Hematopoietic multipotent progenitor cell treated with erythropoietin and hydrocortisone succinate and interleukin-3 and kit ligand, for 4 days (in vitro differentiated cells): ENCODE measurements at regions not wholly inside any gene's neighbourhood (a gene's known extent, or its start where the extent isn't known, plus 50 kb on each side); places are given as distances from the start of the nearest gene placed in this dataset.
"Not testable (repeated sequence)": the region's sequence is repeated elsewhere in the genome, so short reads cannot be mapped to it uniquely, and the experiment has no call there.

Source experiments
- DNase-seq: peaks from one replicate; pipeline ENCODE4 v3.0.0-alpha.2; 2015

DNA sequence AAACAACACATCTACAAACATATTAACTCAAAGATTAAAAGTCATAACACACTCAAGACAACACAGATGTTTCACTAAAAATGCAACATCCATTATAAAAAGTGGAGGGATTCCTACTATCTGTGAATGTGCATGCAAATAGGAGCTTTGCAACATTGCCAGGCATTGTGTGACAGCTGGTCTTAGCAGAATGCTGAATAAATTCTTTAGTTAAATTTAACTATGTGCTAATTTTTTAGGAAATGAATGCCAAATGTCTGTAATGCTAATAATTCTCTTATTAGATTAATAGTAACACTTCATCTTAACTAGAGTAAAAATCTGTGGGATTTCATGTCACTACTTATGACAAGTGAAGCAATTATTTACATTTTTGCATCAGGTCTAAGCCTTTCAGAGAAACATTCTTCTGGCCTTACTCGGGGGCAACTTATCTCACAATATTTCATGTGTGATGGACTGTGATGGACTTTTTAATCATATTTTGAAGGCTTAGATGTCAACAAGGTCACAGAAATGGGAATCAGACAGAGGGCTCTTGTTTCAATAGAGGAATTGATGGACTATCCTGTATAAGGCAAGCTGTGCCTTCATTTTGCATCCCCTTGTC, 524.6 kb upstream of the KCND2 start:
- no peak for DNase-seq

DNA sequence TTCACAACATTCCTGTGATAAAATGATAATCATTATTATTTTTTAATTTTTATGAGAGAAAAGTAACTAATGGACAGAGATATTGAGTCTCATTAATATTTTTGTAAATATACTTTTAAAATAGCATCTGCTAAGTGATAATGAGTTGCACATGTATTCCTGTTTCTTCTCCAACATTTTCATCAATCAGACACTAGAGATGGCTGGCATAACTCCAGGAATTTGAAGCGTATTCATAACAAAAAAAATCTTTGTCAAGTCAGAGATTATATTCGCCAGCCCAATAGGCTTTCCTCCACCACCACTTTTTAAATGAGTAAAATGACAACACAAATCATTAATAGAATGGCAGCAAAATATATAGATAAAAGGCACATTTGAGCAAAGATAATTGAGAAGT, 524.0 kb upstream of the KCND2 start:
- DNase-seq: no peak

DNA sequence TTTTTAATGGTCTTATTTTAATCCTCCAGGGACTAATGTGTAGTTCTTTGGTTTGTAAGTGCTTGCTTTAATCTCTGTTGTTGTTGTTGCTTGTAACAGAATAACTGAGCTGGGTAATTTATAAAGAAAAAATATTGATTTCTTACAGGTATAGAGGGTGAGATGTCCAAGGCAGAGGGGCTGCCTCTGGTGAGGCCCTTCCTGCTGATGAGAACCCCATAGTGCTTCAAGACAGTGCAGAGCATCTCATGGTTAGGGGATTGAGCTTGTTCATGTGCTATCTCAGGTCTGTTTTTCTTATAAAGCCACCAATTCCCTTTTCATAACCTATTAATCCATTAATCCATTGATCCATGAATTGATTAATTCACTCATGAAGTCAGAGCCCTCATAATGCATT, 516.3 kb upstream of the KCND2 start:
- no peak for DNase-seq

DNA sequence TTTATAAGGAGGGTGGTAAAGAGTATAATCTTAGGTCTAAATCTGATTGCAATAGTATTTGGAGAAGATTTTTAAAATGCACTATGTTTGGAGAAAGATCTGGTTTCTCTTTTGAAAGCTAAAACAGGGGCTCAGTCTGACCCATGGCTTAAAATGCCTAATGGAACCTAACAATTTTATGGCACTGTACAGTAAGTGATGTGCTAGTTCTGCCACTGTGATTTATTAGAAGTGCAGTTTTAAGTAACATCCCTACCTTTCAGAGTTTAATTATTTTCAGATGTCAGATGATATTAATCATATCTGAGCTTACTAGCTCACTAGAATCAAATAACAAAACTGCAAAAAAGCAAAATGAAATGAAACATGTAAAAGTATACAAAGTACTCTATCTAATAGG, 514.7 kb upstream of the KCND2 start:
- no peak for DNase-seq

DNA sequence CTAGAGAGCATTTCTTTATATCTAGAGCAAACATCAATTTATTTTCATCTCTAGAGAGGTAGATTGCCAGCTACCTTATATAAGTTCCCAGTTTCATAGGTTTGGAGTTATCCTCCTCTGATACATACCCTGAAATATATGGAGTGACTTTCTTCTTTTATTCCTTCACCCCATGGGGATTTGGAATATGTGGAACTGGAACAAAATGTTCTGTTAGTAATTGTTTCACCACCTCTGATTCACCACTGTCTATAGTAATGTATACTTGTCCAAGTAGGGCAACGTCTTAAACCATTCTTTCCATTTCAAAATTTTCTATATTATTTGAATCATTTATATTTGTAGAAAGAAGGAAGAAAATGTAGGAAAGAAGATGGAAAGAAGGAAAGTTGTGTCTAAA, 511.2 kb upstream of the KCND2 start:
- no peak for DNase-seq

DNA sequence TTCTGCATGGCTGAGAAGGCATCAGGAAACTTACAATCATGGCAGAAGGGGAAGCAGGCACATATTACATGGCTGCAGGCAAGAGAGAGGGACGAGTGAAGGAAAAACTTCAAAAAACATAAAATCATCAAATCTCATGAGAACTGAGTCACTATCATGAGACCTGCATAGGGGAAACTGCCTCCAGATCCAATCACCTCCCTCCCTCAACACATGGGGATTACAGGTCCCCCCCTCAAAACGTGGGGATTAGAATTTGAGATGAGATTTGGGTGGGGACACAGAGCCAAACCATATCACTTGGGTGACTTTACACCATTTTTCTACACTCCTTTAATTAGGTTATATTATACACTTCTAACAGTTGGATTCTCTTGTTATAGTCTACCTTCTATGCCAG, 490.7 kb upstream of the KCND2 start:
- DNase-seq: no peak

DNA sequence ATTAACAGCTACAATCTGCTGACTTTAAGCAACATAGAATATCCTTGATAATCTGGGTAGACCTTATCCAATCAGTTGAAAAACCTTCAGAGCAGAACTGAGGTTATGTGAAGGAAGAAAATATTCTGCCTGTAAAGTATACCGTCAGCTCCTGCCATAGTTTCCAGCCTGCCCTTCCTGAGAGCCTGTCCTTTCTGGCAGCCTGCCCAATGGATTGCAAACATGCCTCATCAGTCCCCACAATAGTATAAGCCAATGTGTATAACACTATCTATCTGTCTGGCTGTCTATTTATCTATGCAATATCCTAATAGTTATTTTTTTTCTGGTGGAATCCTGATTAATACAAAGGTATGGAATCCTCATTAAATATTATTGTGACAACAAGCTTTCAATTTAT, 489.2 kb upstream of the KCND2 start:
- DNase-seq: no peak

DNA sequence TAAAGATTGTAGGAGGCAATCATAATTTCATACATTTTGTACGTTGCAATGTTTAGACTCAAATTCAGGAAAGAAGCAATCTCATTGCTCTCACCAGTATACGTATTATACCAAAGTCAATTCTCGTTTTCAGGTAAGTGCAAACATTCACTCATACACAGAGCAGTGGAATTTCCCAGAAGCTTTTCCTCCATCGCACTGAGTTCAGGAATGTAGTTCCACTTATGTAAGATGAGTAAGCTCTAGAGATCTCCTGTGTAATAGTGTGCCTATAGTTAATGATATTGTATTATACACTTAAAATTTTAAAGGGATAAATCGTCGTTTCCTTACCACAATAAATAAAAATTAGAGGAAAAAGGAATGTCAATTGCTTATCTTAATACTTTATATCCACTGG, 470.8 kb upstream of the KCND2 start:
- DNase-seq: no peak

DNA sequence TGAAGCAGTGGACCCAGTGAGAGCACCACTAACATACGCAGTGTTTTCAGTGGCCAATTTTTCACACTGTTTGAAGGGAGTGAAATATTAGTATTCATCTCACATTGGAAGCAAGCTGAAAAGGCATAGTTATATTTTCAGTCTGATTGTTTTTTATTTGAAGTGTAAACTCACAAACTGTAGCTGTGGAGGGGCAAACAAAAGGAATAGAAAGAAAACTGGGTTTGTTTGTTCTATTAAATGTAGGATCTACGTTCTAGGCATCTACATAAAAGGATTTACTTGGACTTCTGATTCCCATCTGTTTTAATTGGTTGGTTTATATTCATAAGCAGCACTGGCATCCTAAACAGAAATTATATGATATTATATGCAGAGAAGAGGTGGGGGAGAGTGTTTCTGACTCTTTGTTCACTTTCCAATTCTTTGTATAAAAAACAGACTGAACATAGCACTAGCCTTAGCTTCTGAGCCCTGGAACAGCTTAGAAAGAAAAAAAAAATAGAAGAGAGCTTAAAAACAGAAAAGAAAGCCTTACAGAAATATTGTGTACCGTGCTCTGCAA, 447.8 kb upstream of the KCND2 start:
- no peak for DNase-seq

DNA sequence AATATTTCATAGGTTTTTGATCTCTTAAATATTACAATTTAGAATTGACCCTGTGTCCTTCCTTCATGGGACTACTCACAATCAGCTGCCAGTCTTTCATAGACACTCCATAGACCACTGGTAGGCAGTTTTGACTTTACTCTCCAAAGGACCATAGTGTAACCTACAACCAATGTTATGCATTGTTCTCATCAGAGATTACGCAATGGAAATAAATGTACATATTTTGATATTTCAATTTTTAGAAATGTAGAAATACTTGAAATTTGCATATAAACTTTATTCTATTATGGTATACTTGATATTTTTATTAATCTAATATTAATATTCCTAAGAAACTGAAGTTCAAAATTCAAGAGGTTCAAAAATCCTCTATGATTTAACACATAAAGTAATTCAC, 446.4 kb upstream of the KCND2 start:
- no peak for DNase-seq

DNA sequence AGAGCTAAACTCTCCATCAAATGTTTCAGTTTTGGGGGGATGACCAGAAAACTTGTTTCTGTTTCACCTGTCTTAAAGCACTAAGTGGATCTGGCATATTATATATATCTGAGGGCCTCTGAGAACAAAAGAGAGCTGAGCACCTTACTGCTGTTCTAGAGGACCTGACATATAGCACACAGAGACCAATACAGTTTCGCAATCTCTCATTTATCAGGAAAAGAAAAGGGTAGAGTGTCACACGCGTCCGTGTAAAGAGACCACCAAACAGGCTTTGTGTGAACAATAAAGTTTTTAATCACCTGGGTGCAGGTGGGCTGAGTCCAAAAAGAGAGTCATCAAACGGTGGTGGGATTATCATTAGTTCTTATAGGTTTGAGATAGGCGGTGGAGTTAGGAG, 434.5 kb upstream of the KCND2 start:
- DNase-seq: no peak

DNA sequence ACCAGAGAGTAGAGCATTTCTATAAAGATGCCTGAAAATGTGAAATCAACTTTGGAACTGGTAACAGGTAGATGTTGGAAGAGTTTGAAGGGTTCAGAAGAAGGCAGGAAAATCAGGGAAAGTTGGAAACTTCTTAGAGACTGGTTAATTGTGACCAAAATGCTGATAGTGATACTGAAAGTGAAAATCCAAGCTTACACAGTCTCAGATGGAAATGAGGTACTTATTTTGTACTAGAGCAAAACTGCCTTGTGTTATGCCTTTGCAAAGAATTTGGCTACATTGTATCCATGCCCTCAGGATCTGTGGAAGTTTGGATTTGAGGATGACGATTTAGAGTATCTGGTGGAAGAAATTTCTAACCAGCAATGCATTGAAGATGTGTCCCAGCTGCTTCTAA, 430.6 kb upstream of the KCND2 start:
- no peak for DNase-seq

DNA sequence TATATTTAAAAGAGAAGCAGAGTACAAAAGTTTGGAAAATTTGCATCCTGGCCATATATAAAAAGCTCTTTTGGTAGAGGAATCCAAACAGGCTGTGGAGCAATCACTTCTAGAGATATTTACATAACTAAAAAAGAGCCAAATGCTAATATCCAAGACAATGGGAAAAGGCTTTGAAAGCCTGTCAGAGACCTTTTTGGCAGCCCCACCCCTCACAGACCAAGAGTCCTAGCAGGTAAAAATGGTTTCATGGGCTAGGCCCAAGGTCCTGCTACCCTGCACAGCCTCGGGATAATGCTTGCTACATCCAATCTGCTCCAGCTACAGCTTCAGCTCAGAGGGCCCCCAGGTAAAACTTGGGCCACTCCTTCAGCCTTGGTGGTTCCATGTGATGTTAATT, 430.2 kb upstream of the KCND2 start:
- DNase-seq: no peak

DNA sequence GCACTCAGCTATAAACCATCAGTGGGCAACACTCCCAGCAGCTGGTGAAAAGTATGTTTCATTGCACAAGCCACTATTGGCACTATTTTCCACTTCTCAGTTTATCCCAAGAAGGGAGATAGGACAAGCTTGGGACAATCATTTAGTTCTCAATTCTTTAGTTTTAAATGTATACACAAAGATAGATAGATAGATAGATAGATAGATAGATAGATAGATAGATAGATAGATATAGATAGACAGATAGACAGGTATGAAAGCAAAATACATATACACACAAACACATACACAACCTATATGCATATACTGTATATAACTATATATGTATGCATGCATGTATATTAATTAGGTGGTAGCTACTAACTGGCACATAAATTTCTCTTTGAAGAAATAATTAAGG, 411.6 kb upstream of the KCND2 start:
- no peak for DNase-seq

DNA sequence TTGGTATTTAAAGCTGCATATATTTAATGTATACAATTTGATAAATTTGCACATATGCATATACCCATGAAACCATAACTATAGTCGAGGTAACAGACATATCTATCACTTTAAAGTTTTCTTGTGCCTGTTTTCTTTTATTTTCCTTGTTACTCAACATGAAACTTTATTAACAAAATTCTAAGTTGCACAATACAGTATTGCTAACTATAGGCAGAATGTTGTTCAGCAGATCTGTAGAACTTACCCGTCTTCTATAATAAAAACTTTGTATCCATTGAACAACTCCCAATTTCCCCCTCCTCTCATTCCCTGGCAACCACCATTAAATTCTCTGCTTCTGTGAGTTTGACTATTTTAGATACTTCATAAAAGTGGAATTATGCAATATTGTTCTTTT, 404.6 kb upstream of the KCND2 start:
- no peak for DNase-seq

DNA sequence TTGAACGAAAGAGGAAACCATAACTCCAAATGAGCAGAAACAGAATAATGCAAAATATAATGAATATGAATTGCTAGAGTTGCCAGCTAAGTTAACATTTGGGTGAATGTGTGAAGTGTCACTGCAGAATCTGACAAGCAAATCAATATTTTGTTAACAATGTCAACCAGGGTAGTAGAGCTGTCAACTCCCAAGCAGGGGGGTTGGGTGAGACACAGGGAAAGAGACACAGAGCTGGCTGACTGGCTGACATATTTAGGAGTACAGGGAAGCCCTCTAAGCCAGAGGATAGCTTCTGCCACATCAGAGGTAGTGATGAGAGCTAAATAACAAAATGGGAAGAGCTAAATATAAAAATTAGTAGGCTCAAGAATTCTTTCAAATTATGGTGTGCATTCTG, 393.1 kb upstream of the KCND2 start:
- DNase-seq: no peak

DNA sequence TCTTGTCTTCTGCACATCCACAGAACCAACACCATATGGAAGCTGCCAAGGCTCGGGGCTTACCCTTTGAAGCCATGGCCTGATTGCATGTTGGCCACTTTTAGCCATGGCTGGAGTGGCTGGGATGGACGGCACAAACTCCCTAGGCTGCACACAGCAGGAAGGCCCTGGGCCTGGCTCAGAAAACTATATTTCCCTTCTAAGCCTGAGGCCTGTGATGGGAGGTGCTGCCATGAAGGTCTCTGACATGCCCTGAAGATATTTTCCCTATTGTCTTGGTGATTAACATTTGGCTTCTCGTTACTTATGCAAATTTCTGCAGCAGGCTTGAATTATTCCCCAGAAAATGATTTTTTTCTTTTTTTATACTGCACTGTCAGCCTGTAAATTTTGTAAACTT, 387.0 kb upstream of the KCND2 start:
- no peak for DNase-seq

DNA sequence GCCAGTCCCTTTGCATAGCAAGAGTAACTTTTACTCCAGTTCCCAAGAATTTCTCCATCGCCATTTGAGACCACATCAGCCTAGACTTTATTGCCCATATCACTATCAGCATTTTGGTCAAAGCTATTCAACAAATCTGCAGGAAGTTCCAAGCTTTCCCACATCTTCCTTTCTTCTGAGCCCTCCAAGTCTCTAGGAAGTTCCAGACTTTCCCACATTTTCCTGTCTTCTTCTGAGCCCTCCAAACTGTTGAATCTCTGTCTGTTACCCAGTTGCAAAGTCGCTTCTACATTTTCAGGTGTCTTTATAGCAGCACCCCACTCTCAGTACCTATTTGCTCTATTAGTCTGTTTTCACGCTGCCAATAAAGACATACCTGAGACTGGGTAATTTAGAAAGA, 386.4 kb upstream of the KCND2 start:
- DNase-seq: not testable (repeated sequence)

DNA sequence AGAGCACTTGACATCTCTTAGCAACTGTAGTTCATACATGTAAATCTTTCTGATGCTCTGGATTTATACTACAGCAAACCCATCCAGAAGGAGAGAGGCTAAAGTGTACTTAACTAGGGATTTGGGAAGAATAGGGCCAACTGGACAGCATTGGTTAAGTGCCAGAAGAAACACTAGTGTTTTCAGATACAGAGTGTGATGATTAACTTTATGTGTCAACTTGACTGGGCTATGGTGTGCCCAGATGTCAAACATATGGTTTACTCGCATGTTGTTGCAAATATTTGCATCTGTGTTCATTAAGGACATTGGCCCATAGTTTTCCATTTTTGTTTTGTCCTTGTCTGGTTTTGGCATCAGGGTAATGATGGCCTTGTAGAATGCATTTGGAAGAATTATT, 384.7 kb upstream of the KCND2 start:
- no peak for DNase-seq

DNA sequence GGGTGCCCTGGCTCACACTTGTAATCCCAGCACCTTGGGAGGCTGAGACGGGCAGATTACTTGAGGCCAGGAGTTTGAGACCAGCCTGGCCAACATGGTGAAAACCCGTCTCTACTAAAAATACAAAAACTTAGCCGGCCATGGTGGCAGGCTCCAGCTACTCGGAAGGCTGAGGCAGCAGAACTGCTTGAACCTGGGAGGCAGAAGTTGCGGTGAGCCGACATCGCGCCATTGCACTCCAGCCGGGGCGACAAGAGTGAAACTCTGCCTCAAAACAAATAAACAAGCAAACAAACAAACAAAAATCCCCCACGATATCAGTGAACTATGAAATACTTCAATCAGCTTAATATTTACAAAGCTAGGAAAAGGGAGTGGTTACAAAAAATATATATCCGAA, 382.3 kb upstream of the KCND2 start:
- DNase-seq: no peak

DNA sequence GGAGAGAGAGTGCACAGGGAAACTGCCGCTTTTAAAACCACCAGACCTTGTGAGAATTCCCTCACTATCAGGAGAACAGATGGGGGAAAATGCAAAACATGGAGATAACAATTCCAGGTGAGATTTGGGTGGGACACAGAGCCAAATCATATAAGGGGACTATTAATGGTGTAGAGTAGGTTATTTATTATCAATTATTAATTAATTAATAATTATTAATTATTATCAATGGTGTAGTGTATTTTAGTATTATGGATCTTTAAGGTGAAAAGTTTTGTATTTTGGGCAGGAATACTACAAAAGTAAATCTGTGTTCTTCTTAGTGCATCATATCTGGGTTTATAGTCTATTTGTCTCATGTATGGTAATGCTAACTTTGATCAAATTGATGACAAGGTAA, 377.7 kb upstream of the KCND2 start:
- DNase-seq: no peak

DNA sequence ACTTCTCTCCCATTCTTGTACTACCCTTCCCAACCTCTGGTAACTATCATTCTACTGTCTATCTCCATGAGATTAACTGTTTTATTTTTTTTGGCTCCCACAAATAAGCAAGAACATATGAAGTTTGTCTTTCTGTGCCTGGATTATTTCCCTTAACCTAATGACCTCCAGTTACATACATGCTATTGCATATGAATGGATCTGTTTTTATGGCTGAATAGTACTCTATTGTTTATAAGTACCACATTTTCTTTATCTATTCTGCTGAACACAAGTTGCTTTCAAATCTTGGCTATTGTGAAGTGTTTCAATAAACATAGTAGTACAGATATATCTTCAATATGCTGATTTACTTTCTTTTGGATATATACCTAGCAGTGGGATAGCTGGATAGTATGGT, 376.6 kb upstream of the KCND2 start:
- no peak for DNase-seq

DNA sequence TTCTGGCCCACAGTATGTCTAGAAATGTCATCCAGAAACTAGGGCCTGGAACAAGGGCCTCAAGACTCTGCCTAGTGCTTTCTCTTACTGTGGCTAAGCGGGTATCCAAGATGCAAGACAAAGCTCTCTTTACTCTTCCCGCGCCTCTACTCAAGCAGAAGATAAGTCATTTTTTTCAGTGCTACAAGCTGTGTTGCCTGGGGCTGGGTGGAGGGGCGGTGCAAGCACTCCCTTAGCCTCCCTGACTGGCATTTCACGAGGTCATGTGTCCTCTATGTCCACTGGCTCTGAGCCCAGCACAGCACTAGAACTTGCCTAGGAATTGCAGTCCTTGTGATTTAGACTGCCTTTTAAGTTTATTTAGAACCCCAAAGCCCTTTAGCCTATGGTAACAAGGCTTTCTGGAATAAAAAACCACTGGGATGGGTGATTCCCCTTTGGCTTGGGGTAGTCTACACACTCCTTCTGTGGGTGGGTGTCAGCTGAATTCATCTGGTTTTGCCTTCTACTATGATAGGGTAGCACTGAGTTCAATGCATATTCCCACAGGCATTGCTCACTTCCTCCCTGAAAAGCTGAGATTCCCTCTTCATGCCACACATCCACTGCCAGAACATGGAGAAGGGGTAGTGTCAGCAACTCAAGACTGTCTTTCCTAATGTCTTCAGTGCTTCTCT, 371.8 kb upstream of the KCND2 start:
- DNase-seq: no peak

DNA sequence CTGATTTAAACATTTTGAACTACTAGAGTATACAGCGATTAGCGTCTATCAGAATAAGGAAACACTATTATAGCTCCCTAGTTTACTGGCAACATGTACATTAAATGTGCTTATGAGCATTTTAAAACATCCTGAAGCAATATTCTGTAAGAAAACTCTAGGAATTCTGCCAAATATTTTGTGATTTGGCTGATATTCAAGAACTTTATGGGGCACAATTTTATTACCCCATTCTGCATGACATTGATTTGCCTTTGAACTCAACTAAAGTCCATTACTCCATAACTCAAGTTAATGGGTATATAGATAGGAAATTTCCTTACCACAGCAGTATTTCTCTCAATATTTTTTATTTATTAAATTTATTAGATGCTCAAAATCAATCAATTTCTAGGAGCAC, 369.9 kb upstream of the KCND2 start:
- no peak for DNase-seq

DNA sequence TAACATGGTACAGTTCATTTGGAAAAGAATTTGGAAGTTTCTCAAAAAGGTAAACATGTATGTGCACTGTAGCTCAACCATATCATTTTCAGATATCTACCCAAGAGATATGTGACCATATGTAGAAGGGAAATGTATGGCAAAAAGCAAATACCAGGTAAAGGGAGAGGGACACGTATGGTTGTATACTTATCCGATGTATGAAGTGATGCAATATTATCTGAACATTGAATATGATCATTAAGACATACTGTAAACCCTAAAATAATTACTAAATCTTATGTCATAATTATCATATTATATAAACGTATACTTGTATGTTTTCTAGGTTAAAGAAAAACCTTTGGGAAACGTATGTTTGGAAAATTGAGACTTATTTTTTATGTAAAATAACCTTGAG, 367.5 kb upstream of the KCND2 start:
- DNase-seq: no peak
